KBM-7 (cell line): ENCODE measurements at regions not wholly inside any gene's neighbourhood (a gene's known extent, or its start where the extent isn't known, plus 50 kb on each side); places are given as distances from the start of the nearest gene placed in this dataset.
A peak's percentile ranks its signal among the peaks of the same experiment; 100 is the strongest.

Experiments
- DNase-seq: peaks from one replicate; pipeline ENCODE4 v3.0.0-alpha.2; 2015
- in situ Hi-C: fragments of 300-500 bp; cut with MboI; formaldehyde crosslinking; loops from 2 replicates; pipeline ENCODE4 v1.14.3; 2020; ENCODE audit warnings: low sequenced_read_pairs, low pct_unique_long_range_greater_than_20kb, mixed read lengths

GRCh38 chr12:58174316-58174715 is 232.9 kb downstream of the ATP23 start:
- DNase-seq, result no peak
- in situ Hi-C loops, result no loop called here

DNA sequence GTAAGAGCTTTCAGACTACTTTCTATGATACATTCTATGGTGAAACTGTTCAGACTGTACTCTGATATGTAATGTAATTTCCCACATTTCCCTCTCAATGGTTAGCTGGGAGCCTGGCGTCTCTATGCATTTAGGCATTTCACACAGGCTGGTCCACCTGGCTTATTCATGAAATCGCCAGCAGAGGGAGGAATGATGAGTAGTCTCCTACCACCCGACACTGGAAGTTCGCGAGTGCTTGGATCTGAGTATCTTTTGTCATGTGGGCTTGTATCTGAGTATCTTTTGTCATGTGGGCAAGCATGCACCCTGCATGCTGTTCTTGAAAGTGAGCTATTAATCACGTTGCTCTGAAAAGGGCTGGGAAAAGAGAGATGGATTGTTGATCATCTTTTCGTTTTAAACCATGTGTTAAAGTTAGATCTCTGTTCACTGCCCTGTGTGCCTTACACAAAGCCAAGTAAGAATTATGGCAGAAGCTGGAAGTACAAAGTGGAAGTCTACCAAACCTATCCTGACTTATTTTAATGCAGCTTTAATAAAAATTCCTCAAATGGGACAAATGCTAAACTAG is 235.0 kb downstream of the ATP23 start:
- DNase-seq, result peak; percentile 9

DNA sequence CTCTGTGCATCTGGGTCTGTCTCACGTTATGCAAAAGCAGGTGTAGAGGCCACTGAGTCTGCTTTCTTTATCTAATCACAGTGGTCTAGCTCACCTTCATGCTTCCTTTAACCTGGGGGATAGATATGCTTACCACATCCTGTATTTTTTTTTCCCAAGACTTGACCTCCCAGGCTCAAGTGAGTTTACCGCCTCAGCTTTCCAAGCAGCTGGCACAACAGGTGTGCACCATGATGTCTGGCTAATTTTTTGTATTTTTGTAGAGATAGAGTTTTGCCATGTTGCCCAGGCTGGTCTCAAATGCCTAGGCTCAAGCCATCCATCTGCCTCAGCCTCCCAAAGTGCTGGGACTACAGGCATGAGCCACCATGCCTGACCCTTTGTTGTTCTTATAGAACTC is 236.0 kb downstream of the ATP23 start:
- DNase-seq, result no peak
- in situ Hi-C loops, result no loop called here

More for the DNA sequence above, 235.0 kb downstream of the ATP23 start:
- in situ Hi-C loops, result no loop called here

GRCh38 chr12:58184212-58184611 is 242.8 kb downstream of the ATP23 start:
- in situ Hi-C loops, result no loop called here
- DNase-seq, result no peak

GRCh38 chr12:58186401-58186800 is 245.0 kb downstream of the ATP23 start:
- no peak for DNase-seq
- in situ Hi-C loops, result no loop called here

GRCh38 chr12:58186914-58187313 is 245.5 kb downstream of the ATP23 start:
- in situ Hi-C loops, result no loop called here
- peak; percentile 26 for DNase-seq

DNA sequence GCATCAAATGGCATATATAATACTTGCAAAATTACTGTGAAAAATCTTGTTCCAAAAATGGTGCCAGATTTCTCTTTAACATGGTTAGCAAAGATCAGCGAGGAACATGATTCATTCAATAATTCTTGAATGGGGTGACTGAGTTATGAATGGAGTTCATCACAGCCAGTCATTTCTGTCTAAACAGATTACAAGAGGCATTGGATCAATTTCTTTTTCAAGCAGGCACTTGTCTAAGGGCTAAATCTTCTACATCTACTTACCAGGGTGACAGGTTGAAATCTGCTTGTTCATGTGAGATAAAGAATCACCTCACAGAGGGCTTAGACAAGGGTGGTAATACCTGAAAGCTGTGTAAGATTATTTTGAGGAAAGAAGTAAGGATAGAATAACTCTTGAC is 247.7 kb downstream of the ATP23 start:
- no peak for DNase-seq

GRCh38 chr12:58189893-58190292 is 248.5 kb downstream of the ATP23 start:
- in situ Hi-C loops, result no loop called here
- DNase-seq, result no peak

More for the DNA sequence above, 247.7 kb downstream of the ATP23 start:
- in situ Hi-C loops, result no loop called here

DNA sequence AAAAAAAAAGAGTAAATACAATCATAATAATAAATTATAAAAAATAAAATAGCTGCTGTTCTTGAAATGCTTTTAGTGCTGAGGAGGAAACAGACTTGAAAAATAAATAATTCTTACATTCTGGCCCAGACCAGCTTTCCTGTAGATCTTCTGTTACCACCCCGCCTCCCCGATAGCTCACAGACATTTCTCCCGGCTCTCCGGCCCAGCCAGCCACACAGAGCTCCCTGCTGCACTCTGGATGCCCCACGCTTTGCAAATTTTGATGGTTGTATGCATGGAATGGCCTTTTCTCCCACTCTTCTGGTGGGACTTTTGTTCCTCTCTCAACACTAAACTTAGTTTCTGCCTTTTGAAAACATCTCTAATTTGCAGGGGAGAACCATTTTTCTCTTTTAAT is 249.3 kb downstream of the ATP23 start:
- in situ Hi-C loops, result no loop called here
- no peak for DNase-seq

DNA sequence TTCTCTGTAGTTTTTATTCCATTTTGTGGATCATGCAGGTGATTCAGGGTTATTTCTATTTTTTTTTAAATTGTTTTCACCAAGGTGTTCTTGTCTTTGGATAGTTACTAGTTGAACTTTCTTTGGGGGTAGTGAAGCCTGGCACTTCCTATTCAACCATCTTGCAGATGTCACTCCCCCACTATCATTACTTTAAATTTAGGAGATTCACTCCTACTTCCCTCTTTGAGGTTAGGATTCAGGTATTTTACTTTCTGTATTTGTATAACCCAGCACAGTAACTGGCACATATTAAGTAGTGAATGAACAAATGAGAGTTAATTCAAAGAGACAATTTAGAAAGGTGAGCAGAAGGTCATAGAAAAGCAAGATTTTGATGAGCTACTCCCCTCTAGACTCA is 255.6 kb downstream of the ATP23 start:
- DNase-seq, result no peak
- in situ Hi-C loops, result no loop called here

- no peak for DNase-seq
- in situ Hi-C loops, result no loop called here
Measured at GRCh38 chr12:58202933-58203718, 261.8 kb downstream of the ATP23 start.

DNA sequence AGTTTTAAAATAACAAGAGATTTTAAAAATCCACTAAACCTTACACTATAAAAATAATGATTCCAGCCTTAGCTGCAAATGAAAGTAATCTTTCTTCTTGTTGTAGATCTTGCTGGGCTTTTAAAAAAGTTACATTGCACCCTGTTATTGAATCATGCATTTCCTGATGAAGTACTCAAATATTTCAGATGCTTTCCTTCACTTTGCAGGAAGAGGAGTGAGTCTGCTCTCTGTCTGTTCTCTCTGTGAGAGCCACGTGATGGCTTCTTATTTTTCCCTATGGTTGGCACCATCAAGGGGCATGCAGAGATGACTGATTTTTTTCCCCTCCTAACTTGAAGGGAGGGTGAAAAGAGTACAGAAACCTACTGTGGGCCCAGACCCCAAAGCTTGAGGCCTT is 262.7 kb downstream of the ATP23 start:
- in situ Hi-C loops, result no loop called here
- no peak for DNase-seq

GRCh38 chr12:58206876-58207275 is 265.5 kb downstream of the ATP23 start:
- in situ Hi-C loops, result no loop called here
- DNase-seq, result no peak

- in situ Hi-C loops, result no loop called here
- peak; percentile 42 for DNase-seq
Measured at GRCh38 chr12:58211211-58211610, 269.8 kb downstream of the ATP23 start.

DNA sequence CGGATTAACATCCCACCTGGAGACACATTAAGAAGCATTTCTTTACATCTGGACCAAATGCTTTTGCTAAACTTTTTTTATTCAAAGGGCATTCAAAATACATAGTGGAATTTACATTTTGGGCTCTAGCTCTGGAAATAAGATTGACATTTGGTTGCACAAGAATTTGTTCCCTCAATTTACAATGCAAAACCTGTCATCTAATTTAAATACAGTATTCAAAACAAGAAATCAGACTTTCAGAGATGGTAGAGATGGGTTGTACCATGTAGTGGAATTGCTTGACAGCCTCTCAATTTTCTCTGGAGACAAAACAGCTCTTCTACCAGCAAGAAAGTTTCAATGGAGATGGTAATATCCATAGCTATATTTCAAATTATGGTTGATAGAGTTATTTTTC is 275.8 kb downstream of the ATP23 start:
- DNase-seq, result no peak
- in situ Hi-C loops, result no loop called here

DNA sequence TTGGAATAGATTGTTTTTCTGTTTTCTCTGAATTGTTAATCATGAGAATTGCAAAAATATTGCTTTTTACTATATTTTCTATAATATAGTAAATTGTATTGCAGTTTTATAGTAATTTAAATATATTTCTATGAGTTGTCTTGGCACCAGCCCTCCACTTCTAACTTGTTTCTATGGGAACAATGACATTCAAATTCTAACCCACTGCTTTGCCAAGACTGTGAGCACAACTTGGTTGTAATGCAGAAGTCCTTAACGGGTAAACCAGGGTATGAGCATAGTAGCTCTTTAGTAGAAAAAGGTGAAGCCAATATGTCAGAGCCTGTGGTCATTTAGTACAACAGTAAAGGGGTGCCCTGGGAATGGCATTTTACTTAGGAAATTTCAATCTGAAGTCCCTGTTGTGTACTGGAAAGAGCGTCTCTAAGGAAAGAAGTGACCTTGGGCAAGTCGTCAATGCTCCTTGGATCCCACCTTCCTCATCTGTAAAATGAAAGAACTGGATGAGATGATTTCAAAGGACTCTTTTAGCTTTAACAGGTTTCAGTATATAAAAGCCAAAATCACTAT is 283.3 kb downstream of the ATP23 start:
- no peak for DNase-seq
- in situ Hi-C loops, result no loop called here

GRCh38 chr12:58225203-58225877 is 284.0 kb downstream of the ATP23 start:
- in situ Hi-C loops, result no loop called here
- no peak for DNase-seq

DNA sequence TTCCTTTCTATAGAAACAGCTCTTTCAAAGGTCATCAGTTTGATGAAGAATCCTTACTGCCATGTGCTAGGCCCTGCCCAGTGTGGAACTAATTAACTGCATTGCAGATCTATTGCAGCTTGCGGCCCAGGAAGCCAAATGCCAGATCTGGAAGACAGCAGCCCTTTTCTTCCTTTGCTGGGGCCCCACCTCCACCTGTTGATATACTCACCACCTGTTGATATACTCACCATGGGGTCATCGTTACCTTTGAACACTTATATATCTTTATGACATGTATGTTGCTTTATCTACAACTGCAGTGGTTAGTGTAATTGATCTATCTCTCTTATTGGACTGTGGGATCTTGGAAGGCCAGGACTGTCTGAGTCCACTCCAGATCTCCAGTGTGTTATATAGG is 292.5 kb downstream of the ATP23 start:
- in situ Hi-C loops, result no loop called here
- no peak for DNase-seq

DNA sequence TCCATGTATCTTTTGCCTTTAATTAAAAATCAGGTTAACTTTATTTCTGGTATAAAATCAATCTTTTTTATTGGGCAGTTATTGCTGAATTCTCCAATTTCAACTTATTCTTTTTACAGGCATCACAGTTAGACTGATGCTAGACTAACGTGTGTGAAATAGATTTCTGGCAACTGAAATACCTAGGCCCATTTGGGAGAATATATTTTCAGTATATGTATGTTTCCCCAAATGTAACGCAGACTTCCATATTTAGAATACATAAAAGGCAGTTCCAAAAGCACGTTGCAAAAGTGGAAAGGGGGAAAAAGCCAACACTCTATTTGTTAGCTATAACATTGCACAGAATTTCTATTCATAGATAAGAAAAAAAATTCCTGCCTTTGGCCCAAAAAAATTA is 297.0 kb downstream of the ATP23 start:
- in situ Hi-C loops, result no loop called here
- no peak for DNase-seq

DNA sequence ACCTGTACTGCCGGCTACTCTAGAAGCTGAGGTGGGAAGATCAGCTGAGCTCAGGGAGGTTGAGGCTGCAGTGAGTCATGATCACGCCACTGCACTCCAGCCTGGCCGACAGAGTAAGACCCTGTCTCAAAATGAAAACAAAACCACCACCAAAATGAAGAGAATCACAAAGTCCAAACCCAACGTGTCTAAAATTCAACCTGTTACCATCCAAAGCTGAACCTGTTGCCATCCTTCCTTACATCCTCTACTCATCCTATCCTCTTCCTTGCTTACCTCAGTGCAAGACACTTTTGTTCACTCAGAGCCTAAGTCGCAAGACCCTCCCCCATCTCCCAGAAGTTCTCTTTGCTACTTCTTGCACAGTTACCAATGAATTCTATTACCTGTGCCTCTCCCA is 299.7 kb downstream of the ATP23 start:
- in situ Hi-C loops, result no loop called here
- no peak for DNase-seq
